ENCODE measurements at regions not wholly inside any gene's neighbourhood (a gene's known extent, or its start where the extent isn't known, plus 50 kb on each side); places are given as distances from the start of the nearest gene placed in this dataset.
A peak's percentile ranks its signal among the peaks of the same experiment; 100 is the strongest.

GRCh38 chr1:182242641-182243040 is 148.9 kb downstream of the GLUL start:
- H3T11ph ChIP-seq (ENCODE audit: low read length): no peak overlapping the region
- TF ChIP-seq, protein P1, sequence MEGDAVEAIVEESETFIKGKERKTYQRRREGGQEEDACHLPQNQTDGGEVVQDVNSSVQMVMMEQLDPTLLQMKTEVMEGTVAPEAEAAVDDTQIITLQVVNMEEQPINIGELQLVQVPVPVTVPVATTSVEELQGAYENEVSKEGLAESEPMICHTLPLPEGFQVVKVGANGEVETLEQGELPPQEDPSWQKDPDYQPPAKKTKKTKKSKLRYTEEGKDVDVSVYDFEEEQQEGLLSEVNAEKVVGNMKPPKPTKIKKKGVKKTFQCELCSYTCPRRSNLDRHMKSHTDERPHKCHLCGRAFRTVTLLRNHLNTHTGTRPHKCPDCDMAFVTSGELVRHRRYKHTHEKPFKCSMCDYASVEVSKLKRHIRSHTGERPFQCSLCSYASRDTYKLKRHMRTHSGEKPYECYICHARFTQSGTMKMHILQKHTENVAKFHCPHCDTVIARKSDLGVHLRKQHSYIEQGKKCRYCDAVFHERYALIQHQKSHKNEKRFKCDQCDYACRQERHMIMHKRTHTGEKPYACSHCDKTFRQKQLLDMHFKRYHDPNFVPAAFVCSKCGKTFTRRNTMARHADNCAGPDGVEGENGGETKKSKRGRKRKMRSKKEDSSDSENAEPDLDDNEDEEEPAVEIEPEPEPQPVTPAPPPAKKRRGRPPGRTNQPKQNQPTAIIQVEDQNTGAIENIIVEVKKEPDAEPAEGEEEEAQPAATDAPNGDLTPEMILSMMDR (conservative IDR thresholded peaks at IDR 0.05): no peak

More at GRCh38 chr1:182242641-182243040, 148.9 kb downstream of the GLUL start:
- Histone ChIP-seq H3K23ac (ENCODE audit: insufficient read length, low read depth, low read length) (no peak overlapping the region), H4K20me1 (ENCODE audit: control insufficient read depth, insufficient read depth, insufficient read length) (no peaks in the 10 kb centered on the region), H4K8ac (replicated peaks; ENCODE audit: insufficient read length, low read depth, low read length) (no peak overlapping the region), H3K27me3 (ENCODE audit: insufficient read depth, low read length) (no peaks in the 10 kb centered on the region), H2BK15ac (ENCODE audit: low read depth, low read length) (no peak overlapping the region), H3K9me3 (ENCODE audit: control insufficient read depth, low read depth, low read length) (no peaks in the 10 kb centered on the region), H3K27ac (ENCODE audit: insufficient read length, low read depth, low read length) (no peak overlapping the region), H3K23me2 (ENCODE audit: insufficient read length, low read depth, low read length, poor library complexity, severe bottlenecking) (peaks cover 2% of the 10 kb centered on the region), H2BK120ac (ENCODE audit: low read depth, low read length, poor library complexity, severe bottlenecking) (no peak overlapping the region), H3K18ac (ENCODE audit: insufficient read length, low read depth, low read length) (no peak overlapping the region), H3K9ac (ENCODE audit: extremely low read depth, insufficient read length, low read length) (no peak overlapping the region), H2BK20ac (ENCODE audit: low read depth, low read length, poor library complexity, severe bottlenecking) (no peak overlapping the region), H2BK5ac (ENCODE audit: insufficient read length, low read length) (no peak overlapping the region), H2BK12ac (ENCODE audit: insufficient read length, low read depth, low read length) (no peak overlapping the region), H2AFZ (ENCODE audit: low read length) (no peak overlapping the region), H3K4me2 (ENCODE audit: insufficient read depth, insufficient read length, low read length) (no peak overlapping the region), H4K91ac (ENCODE audit: insufficient read length, low read depth, low read length) (no peak overlapping the region), H2AK5ac (ENCODE audit: insufficient read length, low read length) (no peak overlapping the region), H3K4ac (ENCODE audit: low read depth, low read length) (no peak overlapping the region), H3K79me2 (ENCODE audit: insufficient read depth, low read length) (no peaks in the 10 kb centered on the region), H3K4me1 (ENCODE audit: insufficient read depth, low read length) (no peaks in the 10 kb centered on the region; the same call in 1 of the 2 replicates), H3K56ac (ENCODE audit: insufficient read length, low read depth, low read length) (no peak overlapping the region), H3K14ac (ENCODE audit: insufficient read depth, low read length) (no peak overlapping the region), H3K79me1 (ENCODE audit: insufficient read depth, low read depth, low read length, poor library complexity, severe bottlenecking) (no peaks in the 10 kb centered on the region), H4K5ac (ENCODE audit: insufficient read length, low read depth, low read length) (no peak overlapping the region)
- no peak for DNase-seq
- peak overlapping the region in 1 of 3 experiments; percentile 23; a peak in 1 of 7 replicates for H3K27ac Mint-ChIP-seq
- peaks cover 0 to 7% of the 10 kb centered on the region in 2 experiments; a peak in 1 of 4 replicates for H3K4me1 Mint-ChIP-seq
- H3K9me3 Mint-ChIP-seq: no peaks in the 10 kb centered on the region
- no peaks in the 10 kb centered on the region; a peak in 1 of 7 replicates for H3K36me3 Mint-ChIP-seq (ENCODE audit: insufficient read depth in 1 of 3, low read depth in 3 of 3)
- peaks cover 5% of the 10 kb centered on the region; the same call in 1 of the 2 replicates for H3K27me3 Mint-ChIP-seq (ENCODE audit: low read depth)
- no peak overlapping the region for H3K4me3 Mint-ChIP-seq

Measured in H9 (cell line).